HEK293 (cell line): ENCODE measurements at regions not wholly inside any gene's neighbourhood (a gene's known extent, or its start where the extent isn't known, plus 50 kb on each side); places are given as distances from the start of the nearest gene placed in this dataset.
A peak's percentile ranks its signal among the peaks of the same experiment; 100 is the strongest.

Source experiments
- CTCF ChIA-PET: fragments of 350-600 bp; formaldehyde crosslinking; extraction: SDS; loops from one replicate; lab custom pipeline; 2021; ENCODE audit warnings: antibody characterized with exemption; lab: Yijun Ruan, JAX
- POLR2A ChIA-PET: fragments of 300-600 bp; formaldehyde crosslinking; extraction: SDS; loops from one replicate; lab custom pipeline; 2020; ENCODE audit warnings: antibody characterized with exemption, inconsistent platforms; lab: Yijun Ruan, JAX
- H3K27ac ChIP-seq: fragments of 200-500 bp; sonication (Bioruptor generic); 2 replicates; pipeline ENCODE4 v1.5.1; 2014; ENCODE audit warnings: low read depth, low read length, control low read depth, inconsistent platforms; ENCODE audit errors: extremely low read depth
- H3K36me3 ChIP-seq, 2 experiments: fragments of 200-500 bp in 1 of 2; sonication (Bioruptor generic) in 1 of 2; 1 replicate in 1 of 2; 2 replicates in 1 of 2; pipeline ENCODE4 v1.5.1; 2014 to 2017; ENCODE audit warnings: inconsistent platforms in 2 of 2, low read length in 2 of 2; ENCODE audit not compliant: control insufficient read depth in 2 of 2, insufficient read depth in 1 of 2
- H3K4me1 ChIP-seq: fragments of 200-500 bp; sonication (Bioruptor generic); 2 replicates; pipeline ENCODE4 v1.5.1; 2014; ENCODE audit warnings: mild to moderate bottlenecking, low read length, inconsistent platforms; ENCODE audit not compliant: control insufficient read depth, insufficient read depth
- H3K4me3 ChIP-seq: 2 replicates; pipeline ENCODE4 v1.5.1; 2011; ENCODE audit warnings: low read depth, mild to moderate bottlenecking, control low read depth, low read length, moderate library complexity
- H3K9me3 ChIP-seq: fragments of 200-500 bp; sonication (Bioruptor generic); 2 replicates; pipeline ENCODE4 v1.5.1; 2014; ENCODE audit warnings: low read depth, low read length, inconsistent platforms; ENCODE audit not compliant: control insufficient read depth, insufficient read depth
- BCL11A ChIP-seq: fragments of 450-650 bp; formaldehyde crosslinking; IDR thresholded peaks from 2 replicates; pipeline ENCODE4 v1.5.1; 2016; ENCODE audit warnings: low read depth, missing biosample characterization, missing genetic modification characterization
- GLI4 ChIP-seq: fragments of 450-650 bp; formaldehyde crosslinking; IDR thresholded peaks from 2 replicates; pipeline ENCODE4 v1.5.1; 2016; ENCODE audit warnings: missing biosample characterization, missing genetic modification characterization
- PATZ1 ChIP-seq: fragments of 450-650 bp; formaldehyde crosslinking; IDR thresholded peaks from 2 replicates; pipeline ENCODE4 v1.5.1; 2016; ENCODE audit warnings: missing biosample characterization, missing genetic modification characterization
- PRDM2 ChIP-seq: fragments of 450-650 bp; formaldehyde crosslinking; IDR thresholded peaks from 2 replicates; pipeline ENCODE4 v1.5.1; 2016; ENCODE audit warnings: missing biosample characterization, missing genetic modification characterization, borderline replicate concordance
- TRIM28 ChIP-seq: IDR thresholded peaks from 2 replicates; pipeline ENCODE4 v1.6.1; 2011; ENCODE audit warnings: low read length, control low read depth, borderline replicate concordance
- ZNF214 ChIP-seq: fragments of 450-650 bp; formaldehyde crosslinking; IDR thresholded peaks from 2 replicates; pipeline ENCODE4 v1.5.1; 2017; ENCODE audit warnings: missing biosample characterization, mild to moderate bottlenecking, missing genetic modification characterization, borderline replicate concordance
- ZNF239 ChIP-seq: fragments of 450-650 bp; formaldehyde crosslinking; IDR thresholded peaks from 2 replicates; pipeline ENCODE4 v1.5.1; 2016; ENCODE audit warnings: missing biosample characterization, missing genetic modification characterization
- ZNF266 ChIP-seq: fragments of 450-650 bp; formaldehyde crosslinking; IDR thresholded peaks from 2 replicates; pipeline ENCODE4 v1.5.1; 2016; ENCODE audit warnings: missing biosample characterization, missing genetic modification characterization, low read depth
- ZNF529 ChIP-seq: fragments of 450-650 bp; formaldehyde crosslinking; IDR thresholded peaks from 2 replicates; pipeline ENCODE4 v1.5.1; 2017; ENCODE audit warnings: missing genetic modification characterization, missing biosample characterization; ENCODE audit not compliant: insufficient replicate concordance
- ZNF639 ChIP-seq: fragments of 450-650 bp; formaldehyde crosslinking; IDR thresholded peaks from 2 replicates; pipeline ENCODE4 v1.5.1; 2016; ENCODE audit warnings: missing biosample characterization, missing genetic modification characterization
- ZNF658 ChIP-seq: fragments of 450-650 bp; formaldehyde crosslinking; IDR thresholded peaks from 2 replicates; pipeline ENCODE4; 2016; ENCODE audit warnings: missing biosample characterization, missing genetic modification characterization
- ZNF664 ChIP-seq: fragments of 450-650 bp; formaldehyde crosslinking; IDR thresholded peaks from 2 replicates; pipeline ENCODE4 v1.5.1; 2016; ENCODE audit warnings: missing biosample characterization, missing genetic modification characterization
- ZNF843 ChIP-seq: fragments of 450-650 bp; formaldehyde crosslinking; IDR thresholded peaks from 2 replicates; pipeline ENCODE4 v1.5.1; 2016; ENCODE audit warnings: missing biosample characterization, missing genetic modification characterization
- ZSCAN23 ChIP-seq: fragments of 450-650 bp; formaldehyde crosslinking; IDR thresholded peaks from 2 replicates; pipeline ENCODE4 v1.5.1; 2016; ENCODE audit warnings: missing biosample characterization, missing genetic modification characterization
- ZSCAN30 ChIP-seq: fragments of 450-650 bp; IDR thresholded peaks from 2 replicates; pipeline ENCODE4 v1.5.1; 2018; ENCODE audit warnings: missing biosample characterization, mild to moderate bottlenecking, missing genetic modification characterization, moderate library complexity

GRCh38 chr3:73294537-73294936, 233.1 kb downstream of the EBLN2 start:
- no peaks in the 10 kb centered on the region for H3K36me3 ChIP-seq
- H3K27ac ChIP-seq: no peak overlapping the region
- H3K9me3 ChIP-seq: no peaks in the 10 kb centered on the region
- H3K4me3 ChIP-seq: no peak overlapping the region
- ChIA-PET CTCF (no interaction called here), POLR2A (no interaction called here)
- peaks cover 9% of the 10 kb centered on the region for H3K4me1 ChIP-seq
- no peak for TF ChIP-seq ZNF214 (tag by site-specific recombination)
- TF ChIP-seq ZNF658 (tag by site-specific recombination): no peak
- no peak for TF ChIP-seq GLI4 (tag by site-specific recombination)
- no peak for TF ChIP-seq ZNF843 (tag by site-specific recombination)
- TF ChIP-seq TRIM28: no peak
- no peak for TF ChIP-seq PRDM2
- TF ChIP-seq ZSCAN23 (tag by site-specific recombination): no peak
- TF ChIP-seq ZNF529: no peak
- TF ChIP-seq ZNF266 (tag by site-specific recombination): no peak

- H3K36me3 ChIP-seq: no peaks in the 10 kb centered on the region
- no peak overlapping the region for H3K4me3 ChIP-seq
- H3K27ac ChIP-seq: no peak overlapping the region
- no peak for TF ChIP-seq PATZ1 (tag by site-specific recombination)
- no peak for TF ChIP-seq BCL11A (tag by site-specific recombination)
- no peak for TF ChIP-seq ZSCAN30 (tag by site-specific recombination)
- no peak for TF ChIP-seq ZNF639 (tag by site-specific recombination)
- peak; percentile 92 for TF ChIP-seq ZNF239 (tag by site-specific recombination)
- TF ChIP-seq ZNF664: no peak
- TF ChIP-seq, all 188 proteins: peak for 1
- POLR2A ChIA-PET: no interaction called here
- peaks cover 13% of the 10 kb centered on the region for H3K4me1 ChIP-seq
- H3K9me3 ChIP-seq: no peaks in the 10 kb centered on the region
- CTCF ChIA-PET: interaction anchor here (0.7 kb wide), 1 partner anchor 134 kb away, joined by 3 read pairs; no protein-coding TSS in a partner anchor
Observed at GRCh38 chr3:73295876-73296635, 234.6 kb downstream of the EBLN2 start.
